ENCODE measurements at regions not wholly inside any gene's neighbourhood (a gene's known extent, or its start where the extent isn't known, plus 50 kb on each side); places are given as distances from the start of the nearest gene placed in this dataset.
"Not testable (repeated sequence)": the region's sequence is repeated elsewhere in the genome, so short reads cannot be mapped to it uniquely, and the experiment has no call there.

DNA sequence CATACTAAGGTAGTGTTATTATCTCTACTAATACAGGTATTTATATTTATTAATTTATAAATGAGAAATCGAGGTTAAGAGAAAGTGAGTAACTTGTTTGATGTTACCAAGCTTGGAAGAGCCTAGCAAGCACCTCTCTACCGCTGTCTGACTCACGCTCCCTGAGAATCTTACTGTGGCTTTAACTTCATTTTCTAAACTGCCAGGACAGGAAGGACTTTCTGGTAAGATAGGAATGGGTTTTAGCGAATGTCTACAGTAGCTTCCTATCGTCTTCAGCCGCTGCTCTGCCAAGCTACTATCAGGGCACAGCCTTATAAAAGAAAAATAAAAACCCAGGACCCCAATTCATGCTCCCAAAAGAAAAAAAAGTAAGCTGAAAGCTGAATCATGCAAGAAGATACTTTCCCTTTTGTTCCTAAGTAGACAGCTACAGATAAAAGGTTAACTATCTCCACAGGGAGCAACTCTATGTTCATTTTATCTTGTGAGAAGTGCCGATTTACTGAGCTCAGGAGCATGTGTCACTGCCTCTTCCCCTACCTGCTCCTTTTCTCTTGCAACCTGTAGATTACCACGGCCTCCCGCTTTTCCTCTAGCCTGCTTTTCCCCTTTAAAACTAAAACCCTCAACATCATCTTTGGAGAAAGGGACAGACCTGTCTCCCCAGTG lies 60.2 kb downstream of the THNSL1 start:
- DNase-seq = no peak

DNA sequence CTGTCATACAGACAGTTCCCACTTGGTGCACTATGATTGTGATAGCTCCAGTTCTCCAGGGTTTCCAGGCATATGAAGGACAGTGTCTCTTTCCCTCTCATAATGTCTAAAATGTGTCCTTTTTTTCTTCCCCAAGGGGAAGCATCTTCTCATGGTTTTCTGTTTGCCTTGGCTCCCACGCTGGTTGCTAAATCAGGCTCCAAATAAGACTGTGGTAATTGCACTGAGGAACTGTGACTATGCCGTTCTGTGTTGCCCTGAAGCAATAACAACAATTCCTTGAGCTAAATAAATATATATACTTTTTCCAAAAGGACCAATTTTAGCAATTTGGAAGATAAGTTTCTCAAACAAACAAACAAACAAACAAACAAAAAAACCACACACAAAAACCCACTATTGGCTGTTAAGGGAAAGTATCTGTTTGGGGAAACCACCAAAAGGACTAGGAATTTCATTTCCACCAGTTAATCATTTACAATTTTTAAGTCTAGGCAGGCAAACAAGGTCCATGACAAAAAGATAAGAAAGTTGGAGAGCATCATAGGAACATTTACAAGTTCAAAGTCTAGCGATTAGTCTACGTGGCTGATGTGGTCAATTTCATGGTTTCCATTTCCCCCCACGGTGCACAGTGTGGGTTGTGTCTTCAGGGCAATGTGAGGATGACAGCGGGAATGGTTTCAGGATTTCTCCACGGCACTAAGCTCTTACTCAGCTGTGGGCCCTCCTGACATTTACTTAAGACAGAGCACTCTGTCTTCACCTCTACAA lies 62.4 kb downstream of the THNSL1 start:
- no peak for DNase-seq

DNA sequence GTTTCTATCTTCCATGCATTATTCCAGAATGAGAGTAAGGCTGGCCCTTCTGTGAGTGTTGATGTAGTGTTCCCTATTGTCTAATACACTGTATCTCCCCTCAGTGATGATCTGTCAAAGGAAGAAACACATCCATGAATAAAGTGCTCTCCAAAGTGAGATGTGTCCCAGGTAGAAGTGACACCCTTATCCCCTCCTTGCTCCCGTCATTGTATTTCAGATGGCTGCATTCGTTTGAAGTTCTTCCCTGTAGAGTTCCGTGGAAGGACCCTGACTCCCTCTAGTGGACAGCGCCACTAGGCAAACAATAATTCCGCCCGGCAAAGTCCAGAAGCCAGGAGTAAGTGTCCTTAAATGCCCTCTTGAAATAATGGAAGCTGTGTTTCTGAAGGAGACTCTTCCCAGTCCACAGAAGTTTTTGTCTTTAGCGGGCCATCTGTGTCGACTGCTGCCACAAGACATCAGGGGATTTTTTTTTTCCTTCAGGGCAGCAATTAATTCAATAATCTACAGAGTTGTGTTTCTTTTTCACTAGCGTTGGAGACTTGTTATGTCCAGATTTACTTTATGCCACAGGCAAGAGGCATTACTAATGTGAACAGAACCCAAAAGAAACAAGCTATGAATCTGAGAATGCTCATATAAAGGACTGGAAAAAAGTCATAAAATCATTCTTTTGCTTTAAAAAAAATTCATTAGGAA lies 64.6 kb downstream of the THNSL1 start:
- peak; percentile 56 to 70 for DNase-seq

DNA sequence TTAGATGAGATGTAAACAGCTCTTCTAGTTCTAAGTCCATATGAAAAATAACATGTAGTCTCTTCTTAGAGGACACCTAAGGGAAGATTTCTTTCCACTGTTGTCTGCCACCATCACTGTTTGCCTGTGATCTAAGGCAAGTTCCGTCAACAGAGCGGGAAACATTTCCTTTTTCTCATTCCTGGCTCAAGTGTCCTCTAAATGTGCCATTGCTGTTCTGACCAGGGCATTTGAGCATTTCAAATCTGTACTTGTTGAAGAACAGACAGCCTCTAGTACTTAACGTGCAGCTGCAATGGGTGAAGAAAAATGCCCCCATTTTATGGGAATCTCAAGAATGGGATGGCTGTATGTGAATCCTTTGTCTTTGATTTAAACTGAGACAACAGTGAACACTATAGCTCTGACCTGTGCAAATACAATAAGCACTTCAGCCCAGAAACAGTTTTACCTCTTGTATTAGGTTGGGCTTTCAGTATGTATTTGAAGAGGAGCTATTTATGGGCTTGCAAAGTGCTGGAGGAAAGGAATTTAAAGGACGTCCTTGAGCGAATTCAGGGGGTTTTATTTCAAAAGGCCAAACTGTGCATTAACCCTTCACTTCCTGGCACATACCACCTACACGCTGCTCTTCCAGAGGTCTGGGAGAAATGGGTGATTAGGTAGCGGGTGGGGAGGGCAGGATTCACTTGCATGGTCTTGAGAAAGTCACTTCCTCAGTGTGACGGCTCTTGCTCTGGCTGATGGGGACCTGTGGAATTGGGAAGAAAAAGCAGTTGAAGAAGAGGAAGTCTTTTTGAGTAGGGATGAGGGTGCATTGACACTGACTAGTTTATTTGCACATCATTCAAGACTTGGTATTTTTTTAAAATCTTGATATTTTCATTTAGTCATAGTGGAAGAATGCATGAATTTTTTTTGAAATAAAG lies 66.1 kb downstream of the THNSL1 start:
- DNase-seq = peak; percentile 29 to 47

DNA sequence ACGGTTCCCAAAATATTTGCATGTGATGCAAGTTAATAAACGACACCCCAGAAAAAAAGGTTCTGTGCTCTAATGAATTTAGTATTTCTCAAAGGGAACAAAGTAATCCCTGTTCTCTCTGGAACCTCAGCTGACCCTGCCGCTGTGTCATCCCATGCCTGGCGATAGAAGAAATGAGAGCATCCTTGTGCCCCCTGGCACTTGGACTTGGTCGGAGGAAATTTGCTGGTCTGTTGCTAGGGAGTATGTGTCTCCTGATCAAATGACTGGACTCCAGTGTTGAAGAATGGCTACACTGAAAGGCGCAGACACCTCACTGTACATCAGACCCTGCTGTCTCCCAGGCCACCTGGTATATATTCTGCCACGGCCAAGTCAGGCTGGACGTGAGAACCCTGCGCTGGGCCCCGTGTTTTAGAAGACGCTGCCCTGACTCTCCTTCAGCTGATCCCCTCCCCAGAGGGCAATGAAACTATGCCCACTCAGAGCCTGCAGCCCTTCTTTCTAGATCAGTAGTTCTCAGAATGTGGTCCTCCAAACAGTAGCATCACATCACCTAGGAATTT lies 67.2 kb downstream of the THNSL1 start:
- DNase-seq = no peak

DNA sequence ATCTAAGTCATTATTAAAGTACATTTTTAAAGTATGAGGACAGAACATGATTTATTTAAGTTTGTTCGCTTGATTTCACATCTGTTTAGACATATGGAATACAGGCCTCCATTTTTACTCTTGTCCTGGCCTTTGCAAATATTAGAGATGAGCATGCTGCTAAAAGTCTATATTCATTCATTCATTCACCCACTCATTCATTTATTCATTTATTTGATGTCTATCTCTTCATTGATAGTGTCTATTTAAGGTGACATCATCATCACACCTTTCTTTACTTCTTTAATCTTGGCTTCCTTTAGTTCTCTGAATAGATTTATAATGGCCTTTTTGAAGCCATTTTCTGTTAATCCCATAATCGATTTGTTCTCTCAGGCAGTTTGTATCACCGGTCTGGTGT lies 68.0 kb downstream of the THNSL1 start:
- no peak for DNase-seq

DNA sequence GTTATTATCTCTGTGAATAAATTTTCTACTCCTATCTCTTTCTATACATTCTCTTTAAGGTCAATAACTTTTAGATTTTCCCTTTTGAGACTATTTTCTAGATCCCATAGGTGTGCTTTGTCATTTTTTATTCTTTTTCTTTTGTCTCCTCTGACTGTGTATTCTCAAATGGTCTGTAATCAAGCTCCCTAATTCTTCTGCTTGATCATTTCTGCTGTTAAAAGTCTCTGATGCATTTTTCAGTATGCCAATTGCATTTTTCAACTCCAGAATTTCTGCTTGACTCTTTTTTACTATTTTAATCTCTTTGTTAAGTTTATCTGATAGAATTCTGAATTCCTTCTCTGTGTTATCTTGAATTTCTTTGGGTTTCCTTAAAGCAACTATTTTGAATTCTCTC lies 78.2 kb downstream of the THNSL1 start:
- DNase-seq = no peak

DNA sequence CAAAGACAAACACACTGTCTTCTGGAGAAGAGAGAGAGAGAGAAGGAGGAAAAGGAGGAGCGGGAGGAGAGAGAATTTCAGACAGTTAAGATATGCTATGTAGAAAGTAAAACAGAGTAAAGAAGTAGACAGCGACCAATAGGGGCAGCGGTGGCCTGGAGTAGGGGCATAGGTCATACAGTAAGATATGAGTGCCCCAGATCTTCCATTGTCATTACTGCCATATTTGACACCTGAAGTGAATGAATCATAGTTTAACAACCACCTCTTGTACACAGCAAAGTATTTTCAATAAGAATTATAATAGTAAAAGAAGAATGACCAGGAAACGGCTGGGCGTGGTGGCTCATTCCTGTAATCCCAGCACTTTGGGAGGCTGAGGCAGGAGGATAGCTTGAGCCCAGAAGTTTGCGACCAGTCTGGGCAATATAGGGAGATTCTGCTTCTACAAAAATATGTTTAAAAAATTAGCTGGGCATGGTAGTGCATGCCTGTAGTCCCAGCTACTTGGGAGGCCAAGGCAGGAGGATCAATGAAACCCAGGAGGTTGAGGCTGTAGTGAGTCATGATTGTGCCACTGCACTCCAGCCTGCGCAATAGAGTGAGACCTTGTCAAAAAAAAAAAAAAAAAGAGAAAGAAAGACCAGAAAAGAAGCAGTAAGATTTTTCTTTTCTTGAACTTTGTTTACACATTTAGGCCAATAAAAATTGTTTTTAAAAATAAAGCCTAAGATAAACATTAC lies 77.0 kb upstream of the GPR158 start:
- DNase-seq = no peak

DNA sequence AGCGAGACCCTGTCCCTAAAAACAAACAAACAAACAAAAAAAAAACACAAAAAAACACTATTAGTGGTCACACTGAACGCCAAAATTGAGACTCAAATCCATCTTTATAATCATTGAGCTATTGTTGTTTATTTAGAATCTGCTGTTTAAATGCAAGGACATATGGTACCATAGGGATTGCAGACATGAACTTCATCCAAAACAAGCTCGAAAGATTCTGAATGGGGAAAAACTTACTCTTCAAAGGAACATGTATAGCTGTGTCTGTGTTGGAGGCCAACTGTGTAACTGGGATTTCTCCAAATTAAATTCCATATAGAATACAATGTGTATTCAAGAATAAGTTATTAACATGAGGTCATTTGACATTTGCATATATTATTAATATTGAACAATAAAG lies 74.7 kb upstream of the GPR158 start:
- DNase-seq = no peak

DNA sequence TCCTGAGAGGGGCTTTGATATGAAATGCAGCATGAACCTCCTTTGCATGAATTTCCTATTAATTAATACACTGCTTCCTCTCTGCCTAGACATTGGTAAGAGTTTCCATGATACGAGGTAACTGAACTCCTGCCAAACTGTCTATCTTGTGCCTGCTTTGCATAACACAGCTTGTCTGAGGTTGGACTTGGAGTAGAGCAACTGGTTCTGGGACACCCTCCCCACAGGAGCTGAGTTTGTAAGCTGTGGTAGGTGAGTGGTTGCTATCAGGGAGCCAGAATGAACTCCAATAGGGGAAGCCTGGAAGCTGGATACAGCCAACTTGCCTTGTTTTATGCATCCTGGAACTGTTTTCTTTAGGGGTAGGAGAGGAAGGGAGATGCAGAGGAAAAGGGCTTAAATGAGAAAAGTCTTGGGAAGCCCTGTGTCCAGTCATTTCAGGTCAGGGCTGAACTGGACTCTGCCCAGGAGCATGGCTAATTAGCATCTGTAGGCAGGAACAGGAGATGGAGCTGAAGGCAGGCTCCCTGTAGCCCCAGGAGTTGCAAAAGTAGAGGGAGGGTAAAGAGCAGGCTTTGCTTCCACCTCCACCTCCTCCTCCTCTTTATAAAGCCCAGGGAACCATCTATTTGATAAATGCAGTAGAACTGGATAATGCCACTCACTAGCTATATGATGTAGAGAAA lies 73.2 kb upstream of the GPR158 start:
- no peak for DNase-seq

DNA sequence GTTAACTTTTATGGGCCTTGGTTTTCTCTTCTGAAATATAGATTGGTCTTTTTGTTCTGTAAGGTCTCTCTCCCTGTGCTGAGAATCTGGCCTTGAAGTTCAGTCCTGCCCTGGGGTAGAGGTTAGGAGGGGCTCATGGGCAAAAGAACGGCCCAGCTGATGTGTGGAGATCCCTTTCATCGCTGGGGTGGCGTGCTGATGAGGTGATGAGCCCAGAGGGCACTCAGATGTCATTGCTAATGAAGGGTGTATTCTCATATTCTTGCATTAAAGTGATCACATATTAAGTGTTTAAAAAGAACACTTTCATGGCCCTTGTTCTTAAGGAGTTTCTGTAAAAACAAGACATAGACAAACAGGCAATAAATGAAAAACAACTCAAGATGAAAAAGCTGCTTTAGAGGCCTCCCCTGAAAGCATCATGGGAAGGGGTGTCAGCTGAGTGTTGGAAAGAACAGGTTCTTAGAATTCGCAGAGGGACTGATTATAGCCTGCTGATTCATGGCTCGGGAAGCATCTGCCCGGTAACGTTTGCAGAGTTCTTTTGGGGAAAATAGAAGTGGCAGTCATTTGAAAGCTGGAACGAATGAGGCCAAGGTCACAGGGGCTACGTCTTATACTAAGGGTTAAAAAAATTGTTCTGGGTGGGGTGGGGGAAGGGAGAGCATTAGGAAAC lies 72.5 kb upstream of the GPR158 start:
- no peak for DNase-seq

DNA sequence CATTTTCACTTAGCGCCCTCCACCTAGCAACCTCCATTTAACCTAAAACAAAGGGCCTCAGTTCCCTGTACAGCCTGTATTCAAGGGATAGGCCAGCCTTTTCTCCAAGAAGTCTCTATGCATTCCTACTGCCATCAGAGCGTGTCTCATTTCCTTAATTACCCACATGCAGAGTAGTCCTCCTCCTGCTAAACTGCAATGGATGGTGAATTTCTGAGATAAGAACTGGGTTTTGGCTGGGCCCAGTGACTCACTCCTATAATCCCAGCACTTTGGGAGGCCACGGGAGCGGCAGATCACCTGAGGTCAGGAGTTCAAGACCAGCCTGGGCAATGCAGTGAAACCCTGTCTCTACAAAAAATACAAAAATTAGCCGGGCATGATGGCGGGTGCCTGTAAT lies 71.1 kb upstream of the GPR158 start:
- no peak for DNase-seq

DNA sequence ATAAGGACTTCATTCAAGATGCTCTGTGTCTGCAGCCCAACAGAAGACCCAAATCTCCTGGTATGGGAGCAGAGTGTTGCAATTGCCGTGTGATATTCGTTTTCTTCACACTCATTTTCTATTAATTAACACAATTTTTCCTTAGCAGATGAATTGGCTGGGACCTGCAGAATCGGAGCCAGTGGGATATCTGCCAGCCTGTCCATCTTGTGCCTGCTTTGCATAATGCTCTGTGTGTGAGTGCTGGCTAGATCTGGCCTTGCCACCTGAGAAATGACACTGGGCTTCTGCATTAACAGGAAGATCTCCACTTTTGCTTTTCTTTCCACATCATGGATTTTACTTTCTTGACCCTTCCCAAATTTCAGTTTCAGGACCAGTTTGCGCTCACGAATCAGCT lies 70.4 kb upstream of the GPR158 start:
- no peak for DNase-seq

DNA sequence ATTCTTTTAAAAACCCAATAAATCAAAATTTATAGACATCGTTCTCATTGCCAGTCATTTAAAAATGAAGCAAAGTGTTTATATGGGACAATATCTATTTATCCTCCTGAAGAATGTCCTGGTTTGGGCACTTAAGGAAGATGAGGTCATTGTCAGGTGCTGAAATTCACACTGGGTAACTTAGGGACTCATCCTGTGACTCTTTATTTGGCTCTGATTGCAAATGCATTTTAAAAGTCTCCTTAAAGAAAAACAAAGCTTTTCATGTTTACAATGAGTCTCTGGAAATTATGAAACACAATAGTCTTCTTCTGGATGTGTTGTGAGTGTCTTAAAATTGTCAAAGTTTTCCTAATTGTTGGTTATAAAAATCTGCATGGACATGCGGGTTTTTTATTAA lies 69.5 kb upstream of the GPR158 start:
- DNase-seq = no peak

DNA sequence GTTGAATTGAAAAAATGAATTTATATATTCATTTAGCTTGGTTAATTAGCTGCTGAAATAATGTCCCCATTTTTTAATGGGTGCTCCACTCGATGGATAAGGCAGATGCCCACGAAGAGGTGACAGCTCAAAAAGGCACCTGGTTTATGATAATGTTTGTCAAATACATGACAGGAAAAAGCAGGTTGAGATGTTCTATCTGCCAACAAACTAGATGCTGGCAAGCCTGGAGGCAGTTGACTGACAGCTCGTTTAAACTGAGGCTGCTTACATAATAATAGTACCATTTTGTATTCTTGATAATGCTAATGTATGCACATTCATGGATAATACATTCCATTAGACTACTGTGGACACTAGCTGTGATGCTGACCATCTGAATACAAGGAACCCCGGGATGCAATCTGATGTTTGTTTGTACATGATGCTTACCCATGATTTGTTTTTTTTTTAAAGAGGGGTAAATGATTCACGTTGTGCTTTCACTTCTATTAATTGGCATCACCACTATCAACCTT lies 69.0 kb upstream of the GPR158 start:
- DNase-seq = no peak

DNA sequence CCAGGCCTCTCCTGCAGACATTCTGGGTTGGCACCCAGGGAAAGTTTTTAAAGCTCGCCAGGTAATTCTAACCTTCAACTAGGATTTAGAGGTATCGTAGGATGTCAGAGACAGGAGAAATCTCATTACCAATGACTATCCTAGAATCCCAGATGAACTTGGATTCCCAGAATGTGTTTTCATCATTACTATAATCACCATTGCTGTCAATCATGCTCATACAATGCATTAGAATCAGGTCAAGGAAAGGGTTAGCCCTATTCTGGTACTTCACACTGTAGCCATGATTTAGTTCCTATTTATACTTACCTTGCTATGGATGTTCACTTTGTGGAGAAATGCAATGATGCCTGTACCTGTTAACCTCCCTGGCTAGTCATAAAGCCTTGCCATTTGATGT lies 67.0 kb upstream of the GPR158 start:
- no peak for DNase-seq

DNA sequence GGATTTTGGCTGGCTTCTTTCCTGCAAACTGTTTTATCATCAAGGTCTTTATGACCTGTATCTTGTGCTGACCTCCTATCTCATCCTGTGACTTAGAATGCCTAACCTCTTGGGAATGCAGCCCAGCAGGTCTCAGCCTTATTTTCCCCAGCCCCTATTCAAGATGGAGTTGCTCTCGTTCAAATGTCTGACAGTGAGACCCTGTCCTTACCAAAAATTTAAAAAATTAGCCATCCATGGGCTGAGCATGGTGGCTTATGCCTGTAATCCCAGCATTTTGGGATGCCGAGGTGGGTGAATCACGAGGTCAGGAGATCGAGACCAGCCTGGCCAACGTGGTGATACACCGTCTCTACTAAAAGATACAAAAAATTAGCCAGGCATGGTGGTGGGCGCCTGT lies 64.9 kb upstream of the GPR158 start:
- not testable (repeated sequence) for DNase-seq

DNA sequence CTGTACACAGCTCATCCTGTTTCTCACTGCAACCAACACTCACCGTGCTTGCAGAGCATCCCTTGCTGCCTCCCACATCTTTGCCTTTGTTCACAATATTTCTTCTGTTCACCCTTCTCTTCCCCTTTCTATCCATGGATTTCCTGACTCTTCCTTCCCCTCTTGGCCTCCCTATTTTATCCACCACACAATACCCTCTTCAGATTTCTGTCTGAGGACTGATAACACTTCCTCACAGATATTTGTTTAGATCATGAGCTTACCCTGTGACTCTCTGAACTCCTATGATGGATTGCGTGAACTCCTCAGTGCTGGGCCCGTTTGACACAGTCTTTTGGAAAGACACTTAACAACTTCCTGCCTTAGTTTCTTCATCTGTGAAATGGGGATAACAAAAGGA lies 62.8 kb upstream of the GPR158 start:
- DNase-seq = no peak

DNA sequence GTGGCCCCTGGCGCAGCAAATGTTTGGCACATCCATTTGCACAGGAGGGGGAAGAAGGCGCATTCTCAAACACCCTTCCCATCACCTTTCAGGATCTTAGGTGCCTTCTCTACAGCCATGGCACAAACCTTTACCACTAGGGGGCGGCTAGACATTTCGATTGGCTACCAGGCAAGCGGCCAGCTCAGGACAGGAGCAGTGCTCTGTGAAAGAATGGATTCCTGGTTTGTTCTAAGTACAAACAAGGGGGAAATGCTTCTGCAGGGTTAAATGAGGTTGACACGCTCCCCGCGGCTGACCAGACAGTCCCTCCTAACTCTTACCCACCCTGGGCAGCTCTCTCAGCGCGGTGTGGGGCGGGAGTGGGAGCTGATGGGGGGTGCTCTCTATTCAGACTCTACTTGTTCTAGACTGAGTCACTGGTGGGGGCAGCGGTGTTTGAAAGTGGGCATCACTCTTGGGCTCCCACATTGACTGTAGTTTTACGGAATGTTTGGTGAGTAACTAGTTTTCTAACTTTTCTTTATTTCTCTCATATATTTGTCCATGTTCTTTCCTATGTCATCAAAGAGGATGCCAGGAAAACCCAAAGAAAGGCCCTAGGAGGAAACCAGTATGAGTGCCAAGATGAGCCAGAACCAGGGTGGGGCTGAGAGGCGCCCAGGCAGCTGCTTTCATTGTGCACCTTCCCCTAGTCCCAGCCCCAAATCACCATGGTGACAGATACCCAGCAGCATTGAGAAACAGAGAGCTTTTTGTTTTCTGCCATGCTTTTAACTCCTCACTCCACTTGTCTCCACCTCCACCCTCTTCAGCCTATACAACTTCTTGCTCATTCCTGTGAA lies 61.4 kb upstream of the GPR158 start:
- DNase-seq = peak in 1 of 2 experiments; percentile 56

DNA sequence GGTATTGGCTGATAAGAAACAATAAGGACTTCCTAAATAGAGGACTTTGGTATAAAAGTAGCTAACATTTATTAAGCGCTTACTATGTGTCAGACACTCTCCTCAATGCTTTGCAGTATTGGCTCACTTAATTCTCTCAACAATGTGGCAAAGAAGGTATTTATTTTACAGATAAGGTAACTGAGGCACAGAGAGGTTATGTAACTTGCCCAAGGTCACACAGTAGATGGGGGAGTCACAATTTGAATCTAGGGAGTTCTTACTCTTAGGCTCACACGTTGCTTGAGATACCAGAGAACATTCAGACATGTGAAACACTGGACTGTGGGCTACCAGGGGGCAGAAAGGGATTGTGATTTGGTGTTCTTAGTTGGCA lies 60.8 kb upstream of the GPR158 start:
- DNase-seq = no peak
